Fibroblast of villous mesenchyme (primary cell): ENCODE measurements at regions not wholly inside any gene's neighbourhood (a gene's known extent, or its start where the extent isn't known, plus 50 kb on each side); places are given as distances from the start of the nearest gene placed in this dataset.

ENCODE experiments used
- DNase-seq: peaks from one replicate; pipeline ENCODE4 v3.0.0-alpha.2; 2010; ENCODE audit warnings: low read depth
- H3K4me3 ChIP-seq: 2 replicates; pipeline ENCODE4 v1.5.1; 2011; ENCODE audit warnings: low read depth, mild to moderate bottlenecking, low read length
- CTCF ChIP-seq: IDR thresholded peaks from 2 replicates; pipeline ENCODE4 v1.5.1; 2012; ENCODE audit warnings: low read depth, mild to moderate bottlenecking, low read length; ENCODE audit not compliant: insufficient read depth

GRCh38 chr1:37265156-37265555 is 209.2 kb upstream of the ZC3H12A start:
- no peak for DNase-seq

GRCh38 chr1:37265786-37266667 is 208.4 kb upstream of the ZC3H12A start:
- no peak for DNase-seq
- H3K4me3 ChIP-seq, result no peak overlapping the region
- TF ChIP-seq CTCF, result no peak

More at GRCh38 chr1:37265156-37265555, 209.2 kb upstream of the ZC3H12A start:
- H3K4me3 ChIP-seq, result no peak overlapping the region
- TF ChIP-seq CTCF, result no peak

GRCh38 chr1:37267111-37267835 is 207.1 kb upstream of the ZC3H12A start:
- TF ChIP-seq CTCF, result no peak
- no peak for DNase-seq
- H3K4me3 ChIP-seq, result no peak overlapping the region

- no peak overlapping the region for H3K4me3 ChIP-seq
- no peak for DNase-seq
- no peak for TF ChIP-seq CTCF
These were observed 203.7 kb upstream of the ZC3H12A start for GRCh38 chr1:37270639-37271038.

GRCh38 chr1:37272626-37273025 is 201.8 kb upstream of the ZC3H12A start:
- no peak for TF ChIP-seq CTCF
- H3K4me3 ChIP-seq, result no peak overlapping the region
- no peak for DNase-seq

GRCh38 chr1:37274486-37274885 is 199.9 kb upstream of the ZC3H12A start:
- no peak for TF ChIP-seq CTCF
- no peak overlapping the region for H3K4me3 ChIP-seq
- DNase-seq, result no peak
